Mucosa of descending colon (tissue), 3 donors: ENCODE measurements at regions not wholly inside any gene's neighbourhood (a gene's known extent, or its start where the extent isn't known, plus 50 kb on each side); places are given as distances from the start of the nearest gene placed in this dataset.

ENCODE experiments used
- ATAC-seq: fragments of 200-7000 bp; cut with Tn5 transposase; one replicate; pipeline ENCODE4 v1.9.1; 2020; ENCODE audit warnings: mild to moderate bottlenecking, moderate library complexity
- DNase-seq, 3 donors: peaks; one replicate each; pipeline ENCODE4 v3.0.0-alpha.2; 2020
- H3K36me3 ChIP-seq: fragments of 200-600 bp; one replicate; pipeline ENCODE4 v1.8.0; 2021; ENCODE audit warnings: low read depth, mild to moderate bottlenecking
- H3K4me1 ChIP-seq: fragments of 200-600 bp; one replicate; pipeline ENCODE4 v1.8.0; 2021; ENCODE audit warnings: low read depth, mild to moderate bottlenecking
- H3K4me3 ChIP-seq: fragments of 200-600 bp; one replicate; pipeline ENCODE4 v1.8.0; 2021; ENCODE audit warnings: mild to moderate bottlenecking
- H3K9me3 ChIP-seq: fragments of 200-600 bp; one replicate; pipeline ENCODE4 v1.8.0; 2021; ENCODE audit warnings: mild to moderate bottlenecking
- CTCF ChIP-seq: fragments of 200-600 bp; IDR thresholded peaks from one replicate; pipeline ENCODE4 v1.8.0; 2022; ENCODE audit warnings: antibody characterized with exemption, mild to moderate bottlenecking
- intact Hi-C, 2 donors: fragments of 100-400 bp; cut with DNase I in 1 of 2; cut with micrococcal nuclease in 1 of 2; formaldehyde crosslinking; loops; one replicate each; pipeline versions ENCODE4 v1.11.0 to v1.11.1; 2022; cut with DNase I, micrococcal nuclease
- donor health status: DM: no; HTN: no; CAD: no; lungs with moderate emphysema.
- donor health status: DM: no; HTN: no; CAD: no.
- donor health status: DM: no; HTN: yes; CAD: no.

- intact Hi-C loops, result no loop called here
- DNase-seq (no peak), ATAC-seq (peak; percentile 33)
- TF ChIP-seq CTCF, result no peak
- no peaks in the 10 kb centered on the region for H3K36me3 ChIP-seq
- H3K4me1 ChIP-seq, result no peaks in the 10 kb centered on the region
- H3K4me3 ChIP-seq, result no peak overlapping the region
- H3K9me3 ChIP-seq, result no peaks in the 10 kb centered on the region
Observed at GRCh38 chr4:42306221-42307109, 90.8 kb upstream of the SHISA3 start.

GRCh38 chr4:42308247-42308646 lies 89.0 kb upstream of the SHISA3 start:
- intact Hi-C loops, result no loop called here
- Histone ChIP-seq H3K36me3 (no peaks in the 10 kb centered on the region), H3K4me3 (no peak overlapping the region), H3K4me1 (no peaks in the 10 kb centered on the region), H3K9me3 (no peaks in the 10 kb centered on the region)
- DNase-seq, result no peak
- TF ChIP-seq CTCF, result no peak
- no peak for ATAC-seq

DNA sequence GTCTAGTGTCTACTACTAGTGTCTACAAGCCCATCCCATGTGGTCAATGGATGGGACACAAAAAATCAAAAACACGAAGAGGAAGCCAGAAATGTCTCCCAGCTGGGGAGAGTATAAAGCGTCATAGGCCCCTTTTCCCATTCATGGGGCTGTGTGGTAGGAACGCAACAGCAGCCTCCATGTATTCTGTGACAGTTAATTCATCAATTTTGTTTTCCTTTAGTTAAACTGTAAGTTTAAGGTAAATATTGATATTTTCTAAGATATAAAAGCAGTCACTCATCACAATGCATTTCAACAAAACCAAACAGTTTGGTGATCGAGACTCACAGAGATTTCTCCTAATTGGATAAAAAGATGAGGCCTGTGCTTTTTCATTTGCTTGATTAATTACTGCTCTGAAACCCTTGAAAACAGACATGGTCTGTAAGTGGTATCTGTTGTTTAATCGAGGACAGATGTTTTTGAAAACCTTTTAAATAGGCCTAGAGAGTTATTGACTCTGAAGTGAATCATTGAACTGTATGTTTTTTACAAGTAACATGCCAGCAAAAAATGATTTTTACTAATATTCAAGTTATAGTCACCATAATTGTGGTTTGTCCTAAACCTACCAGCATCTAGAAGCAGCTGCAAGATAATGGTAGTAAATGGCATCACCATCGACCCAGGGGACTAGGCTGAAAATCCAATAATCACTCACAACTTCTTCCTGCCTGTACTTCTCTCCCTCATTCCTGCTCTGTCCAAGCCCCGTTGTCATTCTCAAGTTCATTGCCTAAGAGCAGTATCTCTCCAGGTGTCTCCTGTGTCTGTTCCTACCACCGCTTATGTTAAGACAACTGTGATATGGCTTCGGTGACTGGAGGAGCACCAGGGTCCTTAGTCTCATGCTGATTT lies 87.7 kb upstream of the SHISA3 start:
- ATAC-seq (no peak), DNase-seq (no peak)
- no peaks in the 10 kb centered on the region for H3K36me3 ChIP-seq
- intact Hi-C loops, result no loop called here
- H3K9me3 ChIP-seq, result no peaks in the 10 kb centered on the region
- H3K4me1 ChIP-seq, result no peaks in the 10 kb centered on the region
- H3K4me3 ChIP-seq, result no peak overlapping the region
- TF ChIP-seq CTCF, result no peak

GRCh38 chr4:42310358-42310757 lies 86.9 kb upstream of the SHISA3 start:
- H3K4me3 ChIP-seq, result no peak overlapping the region
- DNase-seq, result no peak
- ATAC-seq, result no peak
- H3K36me3 ChIP-seq, result no peaks in the 10 kb centered on the region
- intact Hi-C loops, result no loop called here
- no peaks in the 10 kb centered on the region for H3K4me1 ChIP-seq
- no peak for TF ChIP-seq CTCF
- no peaks in the 10 kb centered on the region for H3K9me3 ChIP-seq

- DNase-seq (no peak), ATAC-seq (no peak)
- H3K4me3 ChIP-seq, result no peak overlapping the region
- no peaks in the 10 kb centered on the region for H3K36me3 ChIP-seq
- no peaks in the 10 kb centered on the region for H3K4me1 ChIP-seq
- H3K9me3 ChIP-seq, result no peaks in the 10 kb centered on the region
- intact Hi-C loops, result no loop called here
- no peak for TF ChIP-seq CTCF
Observed at GRCh38 chr4:42310806-42311205, 86.5 kb upstream of the SHISA3 start.
